Left hindlimb (tissue), 1 donor: ENCODE measurements at regions not wholly inside any gene's neighbourhood (a gene's known extent, or its start where the extent isn't known, plus 50 kb on each side); places are given as distances from the start of the nearest gene placed in this dataset.
"Not testable (repeated sequence)": the region's sequence is repeated elsewhere in the genome, so short reads cannot be mapped to it uniquely, and the experiment has no call there.

Experiments used
- DNase-seq: peaks from one replicate; pipeline ENCODE4 v3.0.0-alpha.2; 2018

- DNase-seq: no peak
These were observed 158.8 kb upstream of the GADL1 start for GRCh38 chr3:31053299-31053698.

DNA sequence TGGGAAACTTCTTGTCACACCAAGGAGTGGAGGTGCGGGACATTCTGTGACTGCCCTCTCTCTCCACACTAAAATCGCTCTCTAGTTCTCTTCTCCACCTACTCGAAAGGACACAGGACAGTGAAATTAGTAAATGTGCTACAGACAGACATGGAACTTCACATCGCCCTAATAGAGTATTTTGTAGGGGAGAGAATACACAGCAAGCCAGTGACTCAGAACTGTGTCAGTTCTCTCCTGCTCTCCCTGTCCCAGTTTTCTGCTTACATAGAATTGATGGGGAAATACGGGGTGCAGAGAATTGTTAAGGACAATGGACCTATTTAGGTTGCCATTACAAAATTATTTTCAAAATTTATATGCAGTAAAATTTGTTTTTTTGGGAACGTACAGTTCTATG, 159.6 kb upstream of the GADL1 start:
- no peak for DNase-seq

GRCh38 chr3:31055757-31056156, 161.3 kb upstream of the GADL1 start:
- no peak for DNase-seq

- DNase-seq: no peak
These were observed 163.4 kb upstream of the GADL1 start for GRCh38 chr3:31057891-31058290.

- DNase-seq: no peak
These were observed 169.6 kb upstream of the GADL1 start for GRCh38 chr3:31064021-31064420.

- no peak for DNase-seq
These were observed 171.3 kb upstream of the GADL1 start for GRCh38 chr3:31065765-31066164.

DNA sequence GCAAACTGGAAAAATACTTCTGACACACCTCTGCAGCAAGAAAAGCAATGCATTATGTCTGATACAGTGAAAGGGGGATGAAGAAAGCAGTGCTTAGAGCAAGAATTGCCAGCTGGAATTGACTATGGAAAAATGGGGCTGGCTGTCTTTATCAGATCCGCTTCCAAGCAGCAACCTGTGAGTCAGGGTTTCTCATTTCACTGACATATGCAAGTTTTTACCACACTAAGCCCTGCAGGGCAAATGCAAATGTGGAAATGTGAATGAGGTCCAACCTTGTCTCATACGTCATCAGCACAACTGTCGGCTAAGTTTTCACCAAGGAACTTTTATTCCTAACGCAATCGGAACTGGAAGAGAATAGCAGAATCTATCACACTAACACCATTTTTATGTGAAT, 172.5 kb upstream of the GADL1 start:
- peak; percentile 78 for DNase-seq

- no peak for DNase-seq
These were observed 181.0 kb upstream of the GADL1 start for GRCh38 chr3:31075471-31075870.

DNA sequence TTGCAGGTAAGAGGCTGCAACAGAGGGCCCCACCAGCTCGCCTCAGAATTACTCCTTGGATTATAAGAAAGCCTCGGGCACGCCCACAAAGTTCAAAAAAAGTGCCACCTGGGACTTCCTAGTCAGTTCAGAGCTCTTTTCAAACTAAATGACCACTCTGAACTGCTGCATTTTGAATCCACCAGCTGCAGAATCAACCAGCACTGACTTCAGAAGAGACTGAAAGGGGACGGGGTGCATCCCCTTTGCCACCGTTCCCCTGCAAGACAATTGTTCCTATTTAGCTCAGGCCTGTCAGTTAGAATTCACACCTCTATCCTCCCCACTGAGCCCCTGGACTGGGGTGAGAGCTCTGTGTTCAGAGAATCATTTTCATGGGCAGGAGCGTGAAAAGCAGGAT, 181.4 kb upstream of the GADL1 start:
- no peak for DNase-seq

- no peak for DNase-seq
These were observed 182.7 kb upstream of the GADL1 start for GRCh38 chr3:31077021-31077601.

GRCh38 chr3:31077826-31078225, 183.4 kb upstream of the GADL1 start:
- DNase-seq: no peak

- DNase-seq: no peak
These were observed 185.2 kb upstream of the GADL1 start for GRCh38 chr3:31079689-31080088.

DNA sequence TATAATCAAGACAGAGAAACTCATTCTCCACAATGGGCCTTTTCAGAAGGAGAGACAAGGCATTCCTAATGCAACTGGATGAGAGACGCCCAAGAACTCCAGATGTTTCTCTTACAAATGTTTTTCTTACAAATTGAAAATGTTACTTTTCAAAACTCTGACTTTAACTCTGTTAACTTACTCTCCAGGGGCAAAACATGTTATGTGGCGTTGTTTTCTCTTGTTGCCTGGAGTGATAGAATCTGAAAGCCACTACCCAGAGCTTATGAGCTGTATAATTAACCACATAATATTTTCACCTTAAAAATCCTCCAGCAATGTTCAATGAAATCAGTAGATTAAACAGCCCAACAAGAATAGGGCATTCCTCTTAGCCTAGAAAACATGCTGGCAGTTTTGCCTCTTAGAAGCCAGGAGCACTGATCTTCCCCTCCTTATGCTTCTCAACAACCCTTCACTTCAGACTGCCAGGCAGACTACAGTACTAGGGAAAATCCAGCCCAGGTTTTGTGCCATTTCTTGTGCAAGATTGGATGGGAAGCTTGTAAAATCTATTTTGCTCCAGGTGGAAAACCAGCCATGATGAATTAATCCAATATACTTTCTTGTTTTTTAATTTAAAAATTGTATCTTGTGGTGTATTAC, 186.7 kb upstream of the GADL1 start:
- no peak for DNase-seq

GRCh38 chr3:31086148-31086547, 191.7 kb upstream of the GADL1 start:
- DNase-seq: no peak

DNA sequence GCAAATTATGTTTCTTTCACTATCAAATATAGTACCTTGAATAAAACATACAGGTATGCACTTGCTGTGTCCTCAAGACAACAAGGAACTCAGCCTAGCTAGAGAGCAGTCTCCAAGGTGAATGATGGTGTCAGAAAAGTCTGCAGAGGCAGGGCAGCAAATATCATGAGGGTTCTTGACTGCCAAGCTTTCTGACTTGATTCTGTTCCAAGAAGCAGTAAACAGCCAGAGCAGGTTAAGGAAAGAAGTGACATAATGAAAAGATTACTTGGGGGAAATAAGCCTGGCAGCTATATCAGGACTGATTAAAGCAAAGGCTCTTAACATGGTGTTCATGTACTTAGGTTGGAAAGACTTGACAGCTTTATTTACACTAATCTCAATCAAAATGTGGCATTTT, 192.2 kb upstream of the GADL1 start:
- DNase-seq: no peak

GRCh38 chr3:31091748-31092147, 197.3 kb upstream of the GADL1 start:
- DNase-seq: no peak

GRCh38 chr3:31092748-31093589, 198.5 kb upstream of the GADL1 start:
- no peak for DNase-seq

- DNase-seq: no peak
These were observed 199.1 kb upstream of the GADL1 start for GRCh38 chr3:31093606-31094005.

- DNase-seq: no peak
These were observed 199.6 kb upstream of the GADL1 start for GRCh38 chr3:31094048-31094447.

GRCh38 chr3:31095255-31095654, 200.8 kb upstream of the GADL1 start:
- no peak for DNase-seq

DNA sequence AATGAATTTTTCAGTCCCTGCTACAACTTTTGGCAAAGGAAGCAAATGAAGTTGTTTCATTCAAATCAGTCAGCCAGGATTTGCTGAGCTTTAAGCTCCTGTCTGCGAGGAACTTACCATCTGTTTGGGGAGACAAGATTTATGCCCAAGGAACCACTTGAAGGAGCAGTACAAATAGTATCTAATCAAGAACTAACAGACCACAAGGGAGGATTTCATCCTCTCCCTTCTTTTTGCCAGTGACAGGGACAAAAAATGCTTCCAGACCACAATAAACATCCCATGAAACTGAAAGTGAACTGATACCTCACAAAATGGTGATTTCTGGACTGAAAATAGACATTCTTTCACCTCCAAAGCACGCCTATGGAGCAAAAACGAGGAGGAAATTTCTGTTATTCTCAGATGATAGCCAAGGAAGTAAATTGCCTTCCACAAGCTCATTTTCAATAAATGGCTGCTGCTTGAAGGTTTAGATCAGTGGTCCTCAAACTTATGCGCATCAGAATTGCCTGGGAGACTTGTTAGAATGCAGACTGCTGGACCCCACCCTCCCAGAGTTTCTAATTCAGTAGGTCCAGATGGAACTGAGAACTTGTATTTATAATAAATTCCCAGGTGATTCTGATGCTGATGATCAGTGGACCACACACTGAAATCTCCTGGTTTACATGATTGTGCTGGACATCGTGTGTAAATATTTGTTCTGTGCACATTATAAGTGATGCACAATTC, 202.4 kb upstream of the GADL1 start:
- DNase-seq: no peak

GRCh38 chr3:31100519-31100918, 206.1 kb upstream of the GADL1 start:
- no peak for DNase-seq

DNA sequence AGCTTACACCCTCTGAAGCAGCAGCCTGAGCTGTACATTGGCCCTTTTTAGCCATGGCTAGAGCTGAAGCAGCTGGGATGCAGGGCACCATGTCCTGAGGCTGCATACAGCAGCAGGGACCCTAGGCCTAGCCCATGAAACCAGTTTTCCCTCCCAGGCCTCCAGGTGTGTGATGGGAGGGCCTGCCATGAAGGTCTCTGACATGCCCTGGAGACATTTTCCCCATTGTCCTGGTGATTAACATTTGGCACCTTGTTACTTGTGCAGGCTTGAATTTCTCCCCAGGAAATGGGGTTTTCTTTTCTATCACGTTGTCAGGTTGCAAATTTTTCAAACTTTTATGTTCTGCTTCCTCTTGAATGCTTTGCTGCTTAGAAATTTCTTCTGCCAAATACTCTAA, 206.8 kb upstream of the GADL1 start:
- DNase-seq: not testable (repeated sequence)
